GM18520 (cell line): ENCODE measurements at regions not wholly inside any gene's neighbourhood (a gene's known extent, or its start where the extent isn't known, plus 50 kb on each side); places are given as distances from the start of the nearest gene placed in this dataset.
"Not testable (repeated sequence)": the region's sequence is repeated elsewhere in the genome, so short reads cannot be mapped to it uniquely, and the experiment has no call there.

ENCODE experiments used
- ATAC-seq: cut with Tn5 transposase; IDR thresholded peaks from one replicate; pipeline ENCODE4 v1.9.1; 2021; ENCODE audit not compliant: unreplicated experiment

DNA sequence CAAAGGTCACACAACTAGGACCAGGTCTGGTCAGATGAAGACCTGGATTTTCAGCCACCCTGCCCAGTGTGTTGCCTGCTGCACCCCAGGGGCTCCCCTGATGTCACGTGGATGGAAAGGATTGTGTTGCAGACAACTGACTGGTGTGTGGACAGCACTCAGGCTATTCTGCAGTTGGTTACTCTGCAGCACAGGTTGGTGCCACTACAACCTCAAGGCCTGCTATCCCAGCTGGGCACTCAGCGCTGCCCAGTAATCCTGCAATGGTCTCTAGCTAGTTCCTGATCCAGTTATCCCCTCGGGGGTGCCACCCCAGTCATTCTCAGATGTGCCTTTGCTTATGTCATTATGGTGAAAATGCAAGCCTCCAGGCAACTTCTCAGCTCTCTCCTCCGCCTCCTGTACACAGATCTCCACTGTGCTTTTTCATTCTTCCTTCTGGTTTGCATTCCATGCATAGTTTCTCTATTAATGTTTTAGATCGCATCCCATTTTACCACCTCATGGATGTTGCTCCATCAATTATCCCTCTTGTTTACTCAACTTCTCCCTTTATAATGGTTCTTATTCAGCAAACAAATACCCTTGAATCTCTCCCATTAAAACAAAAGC lies 503.2 kb upstream of the CAMK1G start:
- ATAC-seq: no peak

DNA sequence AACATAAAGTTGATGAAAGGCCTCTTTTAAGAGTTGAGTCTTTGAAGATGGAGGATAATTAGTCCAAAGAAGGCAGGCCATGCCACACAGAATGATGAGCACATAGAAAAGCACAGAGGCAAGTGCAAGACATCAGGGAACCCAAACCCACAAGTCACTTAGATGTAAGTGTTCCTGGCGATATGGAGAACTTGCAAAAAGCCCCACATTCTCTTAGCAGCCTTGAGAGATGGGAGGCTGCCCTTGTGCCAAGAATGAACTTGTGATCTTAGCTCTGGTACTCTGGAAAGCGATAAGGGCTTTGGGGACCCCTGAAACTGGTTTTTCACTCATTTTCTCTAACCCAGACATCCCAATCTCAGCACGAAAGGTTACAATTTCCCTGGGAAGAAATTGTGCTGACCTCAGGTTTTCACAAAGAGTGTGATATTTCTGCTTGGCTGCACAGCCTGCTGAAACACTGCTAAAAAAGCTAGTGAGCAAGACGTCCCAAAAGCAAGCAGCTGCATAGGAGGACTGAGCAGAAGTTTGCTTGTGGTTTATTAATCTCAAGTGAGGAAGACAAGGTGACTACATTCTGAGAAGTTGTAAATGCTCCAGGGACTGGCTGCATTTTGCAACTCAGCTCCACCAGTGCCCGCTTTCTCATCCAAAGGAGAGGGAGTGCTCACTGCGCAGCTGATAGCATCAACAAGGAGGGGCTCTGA lies 496.9 kb upstream of the CAMK1G start:
- ATAC-seq: peak; percentile 92

DNA sequence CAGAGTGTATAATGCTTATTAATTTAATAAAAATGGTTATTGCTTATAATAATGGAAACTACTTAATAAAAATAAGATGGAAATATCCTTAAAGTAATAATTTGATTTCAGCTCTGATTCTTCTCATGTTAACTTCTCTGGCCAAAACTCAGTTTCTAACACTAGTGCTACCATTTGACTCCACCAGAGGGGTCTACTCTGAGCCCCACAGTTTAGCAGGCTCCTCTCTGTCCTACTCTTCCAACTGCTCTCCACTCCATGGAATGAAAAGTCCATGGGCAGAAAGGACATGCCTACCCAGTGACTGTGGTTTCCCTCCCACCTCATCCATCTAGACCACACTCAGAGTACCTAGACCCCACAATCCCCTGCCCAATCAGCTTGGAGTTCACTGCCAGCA lies 489.1 kb upstream of the CAMK1G start:
- ATAC-seq: no peak

DNA sequence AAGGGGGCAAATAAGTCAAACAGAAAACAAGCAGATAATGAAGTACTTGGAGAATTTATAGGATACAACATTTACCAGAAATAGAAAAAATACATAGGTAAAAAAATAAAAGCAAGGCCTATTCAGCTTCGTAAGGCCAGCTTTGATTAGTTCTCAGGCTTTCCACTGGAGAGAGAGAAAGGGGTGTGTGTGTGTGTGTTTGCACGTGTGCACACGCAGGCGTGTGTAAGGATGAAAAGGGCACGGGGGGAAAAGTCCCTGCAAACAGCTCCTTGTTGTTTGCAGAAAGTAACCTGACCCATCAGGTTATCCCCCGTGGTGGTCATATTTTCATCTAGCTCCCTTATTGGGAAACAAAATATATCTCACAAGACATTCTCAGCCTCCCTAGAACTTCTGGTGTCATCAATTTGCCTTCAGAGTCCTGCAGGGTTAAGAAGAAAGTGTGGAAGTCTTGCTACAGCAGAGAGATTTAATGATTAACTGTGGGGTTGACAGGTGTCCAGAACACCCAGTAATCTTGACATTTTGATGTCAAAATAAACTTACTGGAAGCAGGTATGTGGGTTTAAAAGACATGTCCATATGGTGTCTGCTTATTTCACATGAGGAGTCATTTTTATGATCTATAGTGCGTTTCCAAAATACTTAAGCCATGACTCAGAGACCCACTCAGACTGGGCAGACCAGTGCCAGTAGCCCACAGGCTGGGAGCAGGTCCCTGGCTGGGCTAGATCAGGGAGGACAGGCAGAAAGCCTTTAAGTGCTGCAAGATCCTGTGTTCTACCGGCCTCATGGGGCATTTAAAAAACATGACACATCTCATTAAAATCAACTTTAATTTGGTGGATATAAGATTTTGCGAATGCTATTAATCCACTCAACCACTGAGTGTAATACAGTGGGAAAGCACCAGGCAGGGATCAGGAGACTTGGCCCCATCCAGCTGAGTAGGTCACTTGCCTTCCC lies 487.6 kb upstream of the CAMK1G start:
- ATAC-seq: no peak

DNA sequence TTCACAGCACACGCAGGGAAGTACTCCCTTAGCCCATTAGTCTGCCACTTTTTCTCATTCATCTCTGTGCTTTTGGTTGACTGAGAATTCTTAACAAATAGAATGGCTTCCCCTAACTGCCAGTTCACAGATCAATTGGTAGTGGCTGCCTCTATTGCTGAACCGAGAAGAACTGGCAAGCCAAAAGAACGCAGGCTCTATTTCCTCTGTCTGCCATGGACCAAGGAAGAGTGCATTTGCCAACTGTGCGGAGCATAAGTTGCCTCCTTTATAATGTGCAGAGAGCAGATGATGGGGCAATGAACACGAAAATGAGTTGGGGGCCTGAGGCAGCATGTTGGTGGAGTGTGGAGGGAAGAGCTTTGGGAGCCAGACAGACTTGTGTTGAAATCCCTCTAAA lies 483.1 kb upstream of the CAMK1G start:
- no peak for ATAC-seq

DNA sequence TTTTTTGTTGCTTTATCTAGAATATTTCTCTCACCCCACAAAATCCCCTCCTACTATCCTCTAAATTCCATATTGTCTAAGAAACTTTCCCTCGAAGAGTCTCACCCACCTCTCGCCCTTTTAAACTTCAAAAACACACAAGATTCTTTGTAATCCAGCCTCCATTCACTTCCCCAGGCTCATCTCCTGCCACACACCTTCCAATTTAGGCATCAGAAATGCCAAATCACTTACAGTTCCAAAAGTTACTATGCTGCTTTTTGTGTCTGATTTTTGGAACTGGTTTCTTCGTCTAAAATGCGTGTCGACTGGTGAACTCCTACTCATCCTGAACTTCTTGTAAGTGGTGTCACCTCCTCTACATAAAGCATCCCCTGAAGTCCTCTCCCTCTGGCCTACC lies 482.4 kb upstream of the CAMK1G start:
- ATAC-seq: no peak

DNA sequence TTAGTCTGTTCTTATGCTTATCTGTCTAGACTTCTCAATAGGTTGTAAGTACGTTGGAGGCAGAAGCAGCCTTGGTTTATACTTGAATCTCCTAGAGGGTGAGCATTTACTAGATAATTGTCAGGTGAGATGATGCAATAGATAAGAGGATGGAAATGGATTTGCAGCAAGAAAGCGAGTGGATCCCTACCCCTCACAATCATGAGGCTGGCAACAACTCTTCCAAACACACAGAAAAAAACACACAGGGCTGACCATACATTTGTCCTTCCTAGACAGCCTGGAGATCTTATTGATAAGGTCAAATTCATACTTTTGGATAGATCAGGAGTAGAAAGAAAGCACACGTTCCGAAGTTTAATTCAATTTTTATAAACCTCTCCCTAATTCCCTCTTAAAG lies 481.4 kb upstream of the CAMK1G start:
- ATAC-seq: no peak

DNA sequence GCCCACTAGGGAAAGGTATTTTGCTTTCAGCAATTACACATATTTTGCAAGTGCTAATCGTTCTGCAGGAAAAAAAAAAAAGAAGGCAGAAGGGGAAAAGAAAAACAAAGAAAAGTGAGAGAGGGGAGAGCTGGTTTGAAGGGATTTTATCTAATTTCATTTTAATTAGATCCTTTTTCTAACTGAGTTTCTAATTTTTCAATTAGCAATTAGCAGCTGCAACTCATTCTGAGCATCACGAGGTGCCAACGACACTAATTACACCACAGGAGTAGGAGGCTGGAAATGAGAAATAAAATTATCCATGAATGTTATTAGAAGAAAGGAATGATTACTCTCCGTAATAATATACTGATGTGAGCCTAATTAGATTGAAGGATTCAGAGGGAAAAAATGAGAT lies 481.0 kb upstream of the CAMK1G start:
- no peak for ATAC-seq

DNA sequence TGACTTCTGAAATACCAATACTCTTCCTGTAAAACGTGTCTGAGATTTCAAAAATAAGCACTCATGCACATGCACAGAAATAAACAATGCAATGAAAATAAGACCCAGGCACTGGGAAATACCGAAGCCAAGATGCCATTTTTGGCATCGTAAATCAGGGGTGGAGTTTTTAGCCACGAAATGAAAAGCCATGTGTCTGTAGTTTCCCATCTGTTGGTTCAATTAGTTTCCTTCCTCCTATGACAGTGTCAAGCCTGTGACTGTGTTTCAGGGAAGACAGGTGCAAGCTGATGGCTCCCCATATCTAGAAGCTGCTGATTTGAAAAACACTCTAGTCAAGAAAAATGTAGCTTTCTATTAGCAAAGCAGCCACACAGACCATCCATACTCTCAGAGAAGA lies 480.4 kb upstream of the CAMK1G start:
- peak; percentile 38 for ATAC-seq

DNA sequence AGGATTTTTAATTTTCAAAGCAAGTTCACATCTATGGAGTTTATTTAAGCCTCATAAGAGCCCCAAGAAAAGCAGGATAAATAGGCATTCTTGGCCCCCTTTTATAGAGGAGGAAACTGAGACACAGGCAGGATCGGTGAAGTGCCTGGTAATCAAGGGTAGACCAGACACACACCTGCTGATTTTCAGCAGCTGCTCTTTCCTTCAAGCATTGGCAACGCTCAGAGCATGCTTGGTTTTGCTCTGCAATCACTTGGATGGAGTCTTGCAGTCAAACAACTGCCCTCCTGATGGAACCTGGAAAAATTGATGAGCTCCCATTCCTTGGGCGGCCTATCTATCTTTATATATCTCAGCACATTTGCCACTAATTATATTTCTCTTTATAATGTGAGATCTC lies 478.9 kb upstream of the CAMK1G start:
- ATAC-seq: no peak

DNA sequence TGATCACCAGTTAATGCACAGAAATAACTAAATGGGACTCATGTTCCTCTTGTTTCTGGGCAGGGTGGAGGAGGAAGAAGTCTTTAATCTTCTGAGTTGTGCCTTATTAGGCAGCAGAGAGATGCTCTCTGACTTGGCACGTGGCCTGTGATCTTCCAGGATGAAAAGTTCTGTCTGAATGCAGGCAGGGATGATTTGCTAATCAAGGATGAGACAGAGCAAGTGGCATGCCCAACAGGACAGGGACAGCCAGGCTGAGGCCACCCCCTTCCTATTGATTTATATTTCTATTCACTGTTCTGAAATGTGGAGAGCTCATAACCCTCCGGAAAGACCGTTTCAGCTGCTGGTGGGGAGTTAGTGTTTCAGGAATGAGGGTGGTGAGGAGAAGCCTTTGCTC lies 477.8 kb upstream of the CAMK1G start:
- ATAC-seq: no peak

DNA sequence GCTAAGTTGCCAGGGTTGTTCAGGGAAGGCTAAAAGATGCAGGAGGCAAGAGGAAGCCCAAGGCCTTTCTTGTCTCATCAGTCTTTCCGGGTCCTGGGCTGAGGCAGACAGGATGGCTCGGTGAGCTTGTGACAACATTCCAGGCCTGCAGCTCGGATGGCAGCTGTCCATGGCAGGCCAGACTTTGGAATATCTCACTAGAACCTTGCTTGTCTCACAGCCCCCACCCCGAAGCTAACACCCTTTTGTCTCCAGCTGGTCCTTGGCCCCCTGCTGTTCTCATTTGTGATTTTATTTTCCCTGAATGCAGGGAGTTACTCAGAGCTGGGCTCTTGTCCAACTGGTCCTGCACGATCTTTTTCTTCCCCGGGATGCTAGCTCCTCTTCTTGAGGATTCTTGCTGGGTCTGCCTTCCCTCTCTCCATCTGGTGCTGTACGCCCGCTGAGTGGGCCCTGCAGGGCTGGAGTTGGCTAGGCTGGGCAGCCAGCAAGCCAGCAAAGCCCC lies 477.2 kb upstream of the CAMK1G start:
- ATAC-seq: no peak

DNA sequence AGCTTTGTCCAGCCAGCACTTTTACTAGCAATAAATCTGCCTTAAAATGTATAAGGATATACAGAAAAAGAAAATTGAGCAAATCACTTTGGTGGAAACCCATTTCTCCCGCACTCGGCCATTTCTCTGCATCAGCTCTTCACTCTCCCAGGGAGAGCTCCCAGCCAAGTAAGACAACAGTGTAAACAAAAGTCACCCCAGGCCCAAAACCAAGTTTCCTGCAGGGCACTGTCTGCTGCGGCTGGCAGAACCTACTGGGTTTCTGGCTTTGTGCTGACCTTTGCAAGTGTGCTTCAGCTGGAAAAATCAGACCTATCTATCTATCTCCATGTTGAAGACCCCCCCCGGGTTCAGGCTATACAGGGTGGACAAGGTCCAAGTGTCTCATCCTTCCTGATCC lies 476.7 kb upstream of the CAMK1G start:
- ATAC-seq: no peak

DNA sequence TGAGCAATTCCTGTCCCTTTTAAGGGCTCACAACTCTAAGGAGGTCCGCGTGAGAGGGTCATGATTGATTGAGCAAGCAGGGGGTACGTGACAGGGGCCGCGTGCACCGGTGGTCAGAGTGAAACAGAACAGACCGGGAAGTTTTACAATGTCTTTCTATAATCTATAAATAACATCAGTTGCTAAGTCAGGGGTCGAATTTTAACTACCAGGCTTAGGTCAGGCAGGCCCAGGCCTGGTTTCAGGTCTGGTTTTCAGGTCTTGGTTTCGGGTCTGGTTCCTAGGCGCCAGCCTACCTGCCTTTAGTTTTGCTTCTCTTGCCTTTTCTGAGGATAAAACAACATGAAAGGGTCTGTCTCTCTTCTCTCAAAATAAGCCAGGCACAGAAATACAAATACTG lies 476.0 kb upstream of the CAMK1G start:
- peak; percentile 37 for ATAC-seq

DNA sequence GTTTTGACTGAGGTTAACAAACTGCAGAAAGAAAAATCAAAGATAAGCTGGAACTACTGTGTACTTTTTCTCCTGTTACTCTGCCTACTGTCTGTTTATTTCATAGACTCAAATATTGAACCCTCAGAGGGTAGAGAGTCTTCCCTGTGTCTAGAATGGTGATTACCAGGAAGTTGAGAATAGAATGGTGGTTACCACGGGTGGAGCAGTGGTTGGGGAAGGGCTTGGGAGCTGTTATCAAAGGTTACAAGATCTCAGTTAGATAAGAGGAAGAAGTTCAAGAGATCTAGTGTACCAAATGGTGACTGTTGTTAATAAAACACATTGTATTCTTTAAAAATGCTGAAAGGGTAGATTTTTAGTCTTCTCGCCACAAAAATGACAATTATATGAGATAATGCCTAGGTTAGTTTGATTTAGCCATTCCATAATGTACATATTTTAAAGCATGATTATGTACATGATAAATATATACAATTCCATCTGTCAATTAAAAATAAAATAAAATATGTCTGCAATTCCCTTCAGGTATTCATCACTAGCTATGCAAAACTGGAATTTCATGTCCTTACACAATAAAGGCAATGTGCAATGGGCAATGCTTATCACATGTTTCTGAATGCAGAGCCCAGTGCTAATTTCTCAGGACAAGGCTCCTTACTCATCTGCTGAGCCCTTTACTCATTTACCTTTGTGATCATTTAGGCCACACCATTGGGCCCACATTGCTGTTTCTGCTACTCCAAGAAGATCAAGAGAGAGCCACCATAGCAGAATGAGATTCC lies 474.3 kb upstream of the CAMK1G start:
- no peak for ATAC-seq

DNA sequence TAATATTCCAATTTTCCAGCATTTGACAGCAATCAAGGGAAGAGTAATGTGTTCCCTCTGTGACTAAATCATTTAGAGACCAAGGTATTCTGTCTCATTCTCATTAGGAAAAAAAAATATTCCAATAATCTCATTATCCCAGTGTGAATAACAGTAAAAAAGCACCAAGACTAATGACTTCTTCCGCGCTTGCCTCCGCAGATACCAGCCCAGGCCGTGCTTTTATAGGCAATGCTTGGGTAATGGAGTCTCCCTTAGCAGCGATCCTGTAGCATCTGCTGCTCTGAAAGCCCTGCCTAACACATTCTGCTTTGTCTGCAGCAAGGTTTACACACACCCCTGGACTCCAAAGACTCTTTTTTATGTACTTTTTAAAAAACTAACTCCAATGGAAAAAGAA lies 470.0 kb upstream of the CAMK1G start:
- ATAC-seq: no peak

DNA sequence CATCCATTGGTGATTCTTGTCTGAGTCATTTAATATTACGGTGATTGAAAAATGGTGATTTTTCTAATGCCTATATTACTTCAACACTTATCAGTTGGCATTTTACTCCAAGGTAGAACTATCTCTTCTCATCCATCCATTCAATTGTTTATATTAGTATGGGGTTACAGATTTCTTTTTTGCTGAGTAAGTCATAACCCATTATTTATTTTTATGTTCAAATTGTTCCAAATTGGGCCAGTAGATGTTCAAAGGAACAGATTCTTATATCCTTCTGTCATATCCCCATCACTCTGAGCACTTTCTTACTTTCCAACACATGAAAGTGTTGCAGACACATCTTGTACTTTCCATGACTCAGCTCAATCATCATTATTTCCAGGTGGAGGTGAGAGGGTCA lies 466.8 kb upstream of the CAMK1G start:
- no peak for ATAC-seq

DNA sequence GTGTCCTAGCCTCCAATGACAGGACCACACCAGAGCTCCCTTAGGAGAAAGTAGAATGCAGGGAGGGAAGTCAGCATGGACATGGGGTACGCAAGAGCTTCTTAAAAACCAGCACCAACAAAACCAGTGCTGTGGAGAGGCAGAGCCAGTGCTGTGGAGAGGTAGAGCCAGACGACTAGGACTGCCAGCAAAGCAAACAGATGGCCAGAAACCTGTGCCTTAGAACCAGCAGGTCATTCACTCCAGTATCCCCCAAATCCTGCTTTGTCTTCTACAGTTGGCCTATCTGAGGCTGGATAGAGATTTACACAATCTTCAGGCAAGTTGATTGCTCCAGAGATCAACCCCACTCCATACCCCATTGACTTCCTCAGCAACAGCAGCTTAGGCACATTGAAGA lies 459.9 kb upstream of the CAMK1G start:
- no peak for ATAC-seq

DNA sequence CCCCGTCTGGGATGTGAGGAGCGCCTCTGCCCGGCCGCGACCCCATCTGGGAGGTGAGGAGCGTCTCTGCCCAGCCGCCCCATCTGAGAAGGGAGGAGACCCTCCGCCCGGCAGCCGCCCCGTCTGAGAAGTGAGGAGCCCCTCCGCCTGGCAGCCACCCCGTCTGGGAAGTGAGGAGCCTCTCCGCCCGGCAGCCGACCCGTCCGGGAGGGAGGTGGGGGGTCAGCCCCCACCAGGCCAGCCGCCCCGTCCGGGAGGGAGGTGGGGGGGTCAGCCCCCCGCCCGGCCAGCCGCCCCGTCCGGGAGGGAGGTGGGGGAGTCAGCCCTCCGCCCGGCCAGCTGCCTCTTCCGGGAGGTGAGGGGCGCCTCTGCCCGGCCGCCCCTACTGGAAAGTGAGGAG lies 454.4 kb upstream of the CAMK1G start:
- not testable (repeated sequence) for ATAC-seq

DNA sequence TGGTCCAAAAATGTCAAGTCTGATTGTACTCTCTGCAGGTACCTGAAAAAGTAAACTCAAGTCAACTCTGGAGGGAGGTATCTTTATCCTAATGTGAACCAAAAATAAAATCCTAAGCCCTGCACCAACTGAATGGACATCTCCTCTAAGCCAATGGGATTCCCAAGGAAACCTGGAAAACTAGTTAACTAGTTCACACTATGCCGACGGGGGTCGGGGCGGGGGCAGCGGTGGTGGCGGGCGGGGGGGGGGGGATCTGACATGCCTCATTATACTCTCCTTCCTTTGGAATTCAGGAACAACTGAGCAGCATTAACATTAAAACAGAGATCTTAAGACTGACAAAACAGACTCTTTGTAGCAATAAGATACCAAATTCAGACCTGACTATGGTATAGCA lies 452.6 kb upstream of the CAMK1G start:
- no peak for ATAC-seq
